HUDEP-2 (cell line): ENCODE measurements at regions not wholly inside any gene's neighbourhood (a gene's known extent, or its start where the extent isn't known, plus 50 kb on each side); places are given as distances from the start of the nearest gene placed in this dataset.
"Not testable (repeated sequence)": the region's sequence is repeated elsewhere in the genome, so short reads cannot be mapped to it uniquely, and the experiment has no call there.

Experiments
- DNase-seq, 76 experiments: peaks; one replicate each; lab custom pipeline; 2025; ENCODE audit not compliant: unreplicated experiment in 76 of 76; lab: John Stamatoyannopoulos, UW

DNA sequence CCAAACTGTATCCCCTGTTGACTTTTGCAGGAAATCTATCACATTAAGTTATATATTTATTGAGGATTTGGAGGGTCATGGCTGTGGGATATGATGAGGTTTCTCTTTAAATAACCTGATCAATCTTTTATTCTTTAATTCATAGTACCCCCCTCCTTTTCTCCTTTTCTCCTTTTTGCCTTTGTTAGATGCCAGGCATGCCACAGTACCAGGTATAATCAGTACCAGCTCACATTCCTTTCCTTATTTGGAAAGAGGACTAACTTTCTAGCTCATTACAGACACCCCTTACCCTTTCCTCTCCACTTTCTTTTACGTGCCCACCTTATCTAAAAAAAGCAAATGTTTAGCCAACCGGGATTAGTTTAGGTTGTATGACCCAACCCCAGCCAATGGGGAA, 326.4 kb upstream of the NAALADL2 start:
- no peak for DNase-seq

DNA sequence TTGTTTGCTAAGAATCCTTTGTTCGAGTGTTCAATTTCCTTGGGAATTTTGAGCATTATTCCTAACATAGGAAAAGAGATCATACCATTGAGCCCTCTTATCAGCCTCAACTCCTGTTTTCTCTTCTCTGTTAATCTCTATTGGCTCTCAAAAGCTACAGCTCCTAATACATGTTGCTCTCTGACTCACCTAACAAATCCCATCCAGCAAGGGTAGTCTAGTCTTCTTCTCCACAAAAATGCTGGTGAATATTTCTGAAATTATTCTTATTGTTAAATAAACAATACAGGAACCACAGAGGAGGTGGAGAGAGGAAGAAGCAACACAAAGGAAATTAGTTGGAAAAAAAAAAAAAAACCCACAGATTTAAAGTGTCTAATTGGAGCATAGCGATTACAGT, 325.8 kb upstream of the NAALADL2 start:
- no peak for DNase-seq

DNA sequence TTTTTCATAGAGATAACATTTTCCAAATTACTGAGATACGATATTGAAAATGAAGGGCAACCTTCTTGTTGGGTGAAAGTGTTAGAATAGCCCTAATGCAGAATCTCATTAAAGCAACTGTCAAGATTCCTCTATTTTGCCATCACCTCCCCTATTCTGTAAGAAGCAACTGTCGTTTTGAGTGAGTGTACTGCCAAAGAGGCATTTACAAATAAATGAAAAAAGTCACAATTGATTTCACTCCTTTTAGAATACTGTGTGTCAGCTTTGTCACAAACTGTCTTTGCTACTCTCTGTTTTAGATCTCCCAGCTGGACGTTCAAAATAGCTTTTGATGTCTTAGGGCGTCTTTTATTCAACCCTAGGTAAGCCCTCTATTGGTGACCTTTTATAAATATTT, 322.8 kb upstream of the NAALADL2 start:
- DNase-seq: no peak

DNA sequence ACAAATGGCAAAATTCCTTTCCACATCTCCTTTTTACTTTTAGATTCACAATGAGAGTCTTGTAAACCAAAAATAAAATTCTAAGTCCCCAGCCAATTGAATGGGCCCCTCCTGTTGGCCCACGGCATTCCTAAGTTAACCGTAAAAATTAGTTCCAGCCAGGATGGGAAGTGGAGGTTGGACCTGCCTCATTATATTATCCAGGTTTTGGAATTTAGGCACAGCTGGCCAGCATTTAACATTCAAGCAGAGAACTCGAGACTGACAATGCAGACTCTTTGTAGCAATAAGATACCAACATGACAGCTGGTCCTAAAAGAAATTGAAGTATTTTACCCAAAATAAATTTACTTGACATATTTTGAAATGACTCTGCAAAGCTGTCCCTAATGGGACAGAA, 321.0 kb upstream of the NAALADL2 start:
- DNase-seq: no peak

DNA sequence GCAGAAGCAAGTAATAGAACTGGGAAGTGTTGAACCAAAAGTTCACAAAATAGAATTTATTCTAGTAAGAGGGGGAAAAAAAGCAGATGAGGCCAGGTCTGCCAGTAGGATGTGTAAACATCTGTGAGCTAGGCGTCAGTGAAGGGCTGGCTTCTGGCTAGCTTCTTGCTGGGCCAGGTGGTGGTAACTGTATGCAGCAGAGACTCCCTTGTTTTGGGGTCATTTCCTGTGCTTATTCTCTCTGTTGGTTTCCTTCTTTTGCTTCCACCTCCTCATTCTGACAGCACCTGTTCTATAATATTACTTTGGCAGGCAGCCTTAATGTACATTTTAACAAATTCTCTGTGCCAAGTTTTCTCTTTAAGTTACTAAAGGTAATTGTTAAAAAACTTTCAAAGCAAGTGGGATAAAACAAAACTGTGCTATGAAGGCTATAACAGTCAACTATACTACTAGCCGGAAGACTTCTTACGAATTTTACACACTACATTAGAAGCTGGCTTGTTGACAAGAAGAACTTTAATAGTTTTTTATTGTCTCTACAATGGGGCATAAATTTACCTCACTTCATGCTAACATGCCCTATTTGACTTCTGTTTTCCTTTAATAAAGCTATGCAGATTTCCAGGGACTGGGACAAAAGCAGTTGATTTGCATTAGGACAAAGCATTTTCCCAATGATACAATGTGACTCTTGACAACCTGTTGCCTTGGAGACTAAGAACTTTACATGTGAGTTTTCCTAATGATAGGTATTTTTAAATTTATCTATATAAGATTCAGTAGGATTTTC, 318.8 kb upstream of the NAALADL2 start:
- DNase-seq: no peak

DNA sequence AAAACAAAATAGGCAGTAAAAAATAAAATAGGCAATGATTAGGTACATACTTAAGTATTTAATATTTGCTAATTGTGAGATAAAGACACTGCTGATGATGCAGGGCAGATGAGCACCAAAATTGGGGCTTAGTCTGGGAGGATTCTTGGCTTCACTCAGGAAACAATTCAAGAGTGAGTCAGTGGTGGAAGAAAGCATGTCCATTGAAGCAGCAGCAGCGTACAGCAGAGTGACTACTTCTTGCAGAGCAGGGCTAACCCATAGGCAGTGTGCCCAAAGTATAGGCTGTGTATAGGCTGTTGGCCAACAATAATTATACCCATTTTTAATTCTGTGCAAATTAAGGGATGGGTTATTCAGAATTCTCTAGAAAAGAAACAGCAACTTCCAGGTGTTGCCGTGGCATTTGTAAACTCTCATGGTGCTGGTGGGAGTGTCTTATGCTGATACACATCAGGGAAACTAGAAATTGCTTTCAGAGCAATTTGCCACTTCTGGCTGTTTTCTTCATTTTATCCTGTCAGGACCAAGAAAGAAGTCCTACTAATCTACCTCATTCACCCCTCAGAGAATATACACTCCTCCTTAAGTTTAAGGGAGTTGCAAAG, 317.3 kb upstream of the NAALADL2 start:
- no peak for DNase-seq

DNA sequence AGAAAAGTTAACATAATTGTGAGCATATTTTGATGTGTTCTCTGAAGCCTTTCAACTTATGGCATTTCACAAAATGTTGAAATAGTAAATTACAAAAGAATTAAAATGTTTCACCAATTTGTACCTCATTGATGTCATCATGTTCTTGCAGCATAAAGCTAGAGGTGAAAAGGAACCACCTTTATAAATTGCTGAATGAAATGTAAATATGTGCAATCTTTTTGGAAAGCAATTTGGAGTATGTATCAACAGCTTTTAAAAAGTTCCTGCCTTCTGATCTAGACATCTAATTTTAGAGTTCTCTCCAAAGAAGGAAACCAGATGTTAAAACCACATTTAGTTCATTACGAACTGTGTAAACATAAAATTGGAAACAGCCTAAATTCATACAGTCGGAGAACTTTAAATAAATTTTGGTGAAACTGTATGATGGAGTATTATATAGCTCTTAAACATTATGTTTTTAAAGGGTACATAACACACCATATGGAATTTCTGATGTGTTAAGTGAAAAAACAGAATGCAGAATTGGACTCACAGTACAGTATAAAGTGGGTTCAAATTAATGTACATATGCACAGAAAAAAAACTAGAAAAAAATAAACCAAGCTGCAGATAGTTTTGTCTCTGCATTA, 311.2 kb upstream of the NAALADL2 start:
- no peak for DNase-seq

DNA sequence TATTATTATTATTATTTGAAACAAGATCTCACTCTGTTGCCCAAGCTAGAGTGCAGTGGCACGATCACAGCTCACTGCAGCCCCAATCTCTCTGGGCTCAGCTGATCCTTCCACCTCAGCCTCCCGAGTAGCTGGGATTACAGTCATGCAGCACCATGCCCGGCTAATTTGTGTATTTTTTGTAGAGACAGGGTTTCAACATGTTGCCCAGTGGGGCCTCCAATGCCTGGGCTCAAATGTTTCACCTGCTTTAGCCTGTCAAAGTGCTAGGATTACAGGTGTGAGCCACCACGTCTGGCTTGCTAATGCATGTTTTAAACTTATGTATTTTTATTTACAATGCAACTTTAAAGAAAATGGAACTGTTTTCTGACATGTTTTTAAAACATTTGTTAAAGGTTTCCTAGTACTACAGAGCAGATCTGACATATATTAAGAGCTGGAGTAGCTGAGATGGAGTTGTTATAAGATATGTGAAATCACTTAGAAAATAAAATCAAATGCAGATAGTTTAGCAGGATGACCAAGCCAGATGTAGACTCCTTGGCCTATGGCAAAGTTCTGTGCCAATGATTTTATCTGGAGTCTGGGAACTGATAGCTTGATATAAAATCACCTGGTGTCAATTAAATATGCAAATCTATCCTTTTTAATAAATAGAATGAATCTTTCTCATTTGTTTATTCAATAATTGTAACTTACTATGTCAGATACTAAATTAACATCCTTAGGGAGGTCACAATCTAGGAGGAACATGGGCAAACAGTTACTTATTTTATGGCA, 310.1 kb upstream of the NAALADL2 start:
- DNase-seq: no peak

DNA sequence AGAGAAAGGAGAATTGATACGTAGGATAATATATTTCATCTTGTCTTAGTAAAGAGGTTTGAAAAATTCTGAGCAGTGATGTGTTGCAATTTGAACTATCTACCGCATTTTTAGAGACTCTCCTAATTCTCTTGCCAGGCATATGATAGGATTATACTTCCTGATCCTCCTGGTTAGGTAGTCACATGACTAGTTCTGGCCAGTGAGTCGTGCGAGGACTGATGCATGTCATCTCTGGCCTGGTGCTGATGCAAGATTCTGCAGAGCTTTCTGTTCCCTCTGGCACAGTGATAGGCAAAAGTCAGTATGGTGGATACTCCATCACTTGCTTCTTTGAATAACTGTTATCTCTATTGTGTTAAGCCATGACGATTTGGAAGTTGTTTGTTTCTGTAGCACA, 277.6 kb upstream of the NAALADL2 start:
- DNase-seq: no peak

DNA sequence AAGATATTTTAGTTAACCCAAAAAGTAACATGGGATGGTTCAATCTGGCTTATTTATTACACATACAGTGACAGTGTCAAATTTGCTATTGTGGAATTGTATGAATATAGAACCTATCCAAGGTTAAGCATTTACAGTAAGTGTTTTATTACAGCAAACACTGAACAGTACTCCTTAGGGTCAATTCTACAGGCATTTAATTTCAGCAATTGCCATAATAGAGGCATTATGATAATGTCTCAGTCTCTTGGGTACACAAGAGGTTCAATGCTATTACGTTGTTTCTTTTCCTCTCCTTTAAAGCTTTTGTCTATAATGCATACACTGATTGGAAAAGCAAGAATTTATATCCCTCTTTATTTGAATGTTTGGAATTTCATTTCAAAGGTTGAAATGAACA, 275.7 kb upstream of the NAALADL2 start:
- no peak for DNase-seq

DNA sequence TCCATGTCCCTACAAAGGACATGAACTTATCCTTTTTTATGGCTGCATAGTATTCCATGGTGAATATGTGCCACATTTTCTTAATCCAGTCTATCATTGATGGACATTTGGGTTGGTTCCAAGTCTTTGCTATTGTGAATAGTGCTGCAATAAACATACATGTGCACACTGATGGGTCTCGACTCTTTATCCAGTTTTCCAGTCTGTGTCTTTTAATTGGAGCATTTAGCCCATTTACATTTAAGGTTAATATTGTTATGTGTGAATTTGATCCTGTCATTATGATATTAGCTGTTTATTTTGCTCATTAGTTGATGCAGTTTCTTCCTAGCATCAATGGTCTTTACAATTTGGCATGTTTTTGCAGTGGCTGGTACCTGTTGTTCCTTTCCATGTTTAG, 272.0 kb upstream of the NAALADL2 start:
- DNase-seq: not testable (repeated sequence)

DNA sequence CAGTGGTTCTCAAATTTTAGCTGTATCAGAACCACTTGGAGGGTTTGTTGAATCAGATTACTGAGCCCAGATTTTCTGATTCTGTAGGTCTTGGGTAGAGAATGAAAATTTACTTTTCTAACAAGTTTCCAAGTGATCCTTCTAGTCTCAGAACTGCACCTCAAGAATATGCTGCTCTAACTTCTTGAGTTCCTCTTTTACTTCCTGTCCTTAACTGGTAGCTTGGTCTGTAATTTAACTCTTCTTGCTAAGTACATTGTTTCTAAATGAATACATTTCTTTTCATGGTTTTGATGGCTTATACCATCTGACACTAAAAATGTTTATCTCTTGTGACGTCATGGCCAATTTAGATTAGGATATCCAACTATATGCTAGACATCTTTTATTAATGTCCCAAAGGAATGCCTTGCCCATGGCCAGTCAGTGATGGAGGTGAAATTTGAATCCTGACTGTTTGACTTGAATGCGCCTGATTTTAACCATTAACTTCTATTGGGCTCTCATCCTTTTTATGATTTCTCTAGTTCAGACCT, 262.6 kb upstream of the NAALADL2 start:
- no peak for DNase-seq

DNA sequence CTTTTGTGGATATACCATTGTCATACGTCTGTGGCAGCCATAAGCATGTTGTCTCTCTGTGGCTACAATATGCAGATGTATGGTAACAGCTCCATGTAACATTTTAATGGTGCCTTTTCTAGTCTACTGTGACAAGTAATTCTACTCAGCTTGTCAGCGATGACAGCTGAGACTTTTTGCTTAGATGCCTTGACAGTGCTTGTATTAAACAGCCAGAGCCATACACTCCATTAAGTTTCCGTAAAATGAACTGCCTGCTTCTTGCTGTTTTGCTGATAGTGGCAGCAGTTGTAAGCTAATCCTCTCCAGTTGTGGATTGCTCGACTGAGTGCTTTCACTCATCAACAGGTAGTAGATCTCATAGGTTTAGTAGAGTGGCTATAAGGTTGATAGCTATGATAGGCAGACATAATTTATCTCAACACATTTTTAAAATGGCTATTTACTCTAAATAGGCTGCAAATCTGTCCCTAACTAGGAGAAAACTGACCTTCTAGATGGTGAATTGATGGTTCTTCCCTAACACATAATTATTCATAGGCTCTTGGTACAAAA, 260.2 kb upstream of the NAALADL2 start:
- no peak for DNase-seq

DNA sequence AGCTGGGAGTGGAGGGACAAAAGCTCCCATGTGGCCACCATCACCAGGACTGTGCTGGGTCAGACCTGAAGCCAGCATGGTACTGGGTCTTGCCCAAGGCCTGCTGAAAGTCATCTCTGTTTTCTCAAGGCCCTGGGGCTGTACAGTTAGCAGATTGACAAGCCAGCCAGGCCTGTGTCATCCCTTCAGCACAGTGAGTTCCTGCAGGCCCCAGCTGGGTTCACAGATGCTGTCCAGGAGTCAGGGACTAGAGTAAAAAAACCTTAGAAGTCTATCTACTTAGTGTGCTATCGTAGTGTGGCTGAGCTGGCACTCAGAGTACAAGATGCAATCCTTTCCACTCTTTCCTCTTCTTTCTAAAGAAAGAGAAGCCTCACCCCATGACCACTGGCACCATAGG, 246.0 kb upstream of the NAALADL2 start:
- no peak for DNase-seq

DNA sequence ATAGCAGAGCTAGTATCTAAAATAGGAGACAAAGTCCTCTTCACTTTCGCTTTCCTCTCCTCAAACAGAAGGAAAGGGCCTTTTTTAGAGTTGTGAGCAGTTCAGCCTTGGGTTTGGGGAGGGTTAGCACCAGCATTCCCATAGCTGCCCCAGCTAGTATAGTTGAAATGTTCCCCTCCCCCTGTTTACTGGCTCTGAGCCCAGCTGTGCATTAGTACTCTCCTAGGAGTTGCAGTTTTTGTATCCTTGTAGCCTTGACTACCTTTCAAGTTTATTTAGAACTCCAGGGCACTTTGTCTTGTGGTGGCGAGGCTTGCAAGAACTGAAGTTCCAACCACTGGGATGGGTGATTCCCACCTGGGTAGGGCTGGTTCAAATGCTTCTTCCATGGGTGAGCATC, 245.1 kb upstream of the NAALADL2 start:
- DNase-seq: no peak

DNA sequence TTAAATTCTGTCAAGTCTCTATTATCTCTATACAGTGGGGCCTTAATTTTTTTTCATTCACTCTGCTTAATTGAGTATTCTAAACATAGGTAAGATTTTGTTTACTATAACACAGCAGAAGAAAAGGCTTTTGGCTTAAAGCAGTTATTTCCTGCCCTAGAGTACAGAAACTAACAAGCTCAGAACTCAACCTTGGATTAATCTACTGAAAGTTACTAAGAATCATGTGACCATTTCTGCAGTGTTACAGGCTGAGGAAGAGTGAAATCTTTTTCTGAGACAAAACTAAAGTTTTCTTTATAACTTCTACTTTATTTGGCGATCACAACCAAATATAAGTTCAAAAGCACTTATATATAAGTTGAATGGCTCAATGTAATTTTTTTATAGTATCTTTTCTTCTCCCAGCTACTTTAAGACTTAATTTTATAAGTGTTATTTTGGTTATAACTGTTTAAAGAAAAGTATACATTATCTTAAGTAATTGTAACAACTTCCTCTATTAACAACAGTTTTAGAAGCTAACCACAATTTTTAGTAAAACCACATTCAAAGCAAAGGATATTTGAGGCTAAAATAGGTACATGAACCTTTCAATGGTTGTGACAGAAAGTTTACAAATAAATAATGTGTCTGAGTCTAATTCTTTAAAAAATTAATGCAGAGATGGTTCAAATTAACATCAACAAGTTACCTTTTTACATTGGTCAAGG, 240.6 kb upstream of the NAALADL2 start:
- DNase-seq: no peak

DNA sequence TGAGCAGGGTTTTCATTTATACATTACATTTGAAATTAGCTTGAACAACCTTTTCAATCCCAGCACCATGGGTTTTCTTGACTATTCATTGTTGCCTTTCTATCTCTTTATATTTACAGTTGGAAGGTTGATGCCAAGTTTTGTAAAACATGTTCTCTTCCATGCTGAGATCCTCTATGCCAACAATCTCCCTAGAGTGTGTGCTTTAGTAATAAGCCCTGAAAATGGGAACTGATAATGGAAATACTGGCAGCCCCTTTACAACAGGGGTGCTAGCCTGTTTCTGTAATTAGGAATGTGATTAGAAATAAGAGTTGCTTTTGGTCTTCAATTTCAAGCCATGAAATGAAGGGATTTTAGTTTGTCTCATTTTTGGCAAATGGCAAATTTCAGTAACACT, 239.9 kb upstream of the NAALADL2 start:
- DNase-seq: no peak

DNA sequence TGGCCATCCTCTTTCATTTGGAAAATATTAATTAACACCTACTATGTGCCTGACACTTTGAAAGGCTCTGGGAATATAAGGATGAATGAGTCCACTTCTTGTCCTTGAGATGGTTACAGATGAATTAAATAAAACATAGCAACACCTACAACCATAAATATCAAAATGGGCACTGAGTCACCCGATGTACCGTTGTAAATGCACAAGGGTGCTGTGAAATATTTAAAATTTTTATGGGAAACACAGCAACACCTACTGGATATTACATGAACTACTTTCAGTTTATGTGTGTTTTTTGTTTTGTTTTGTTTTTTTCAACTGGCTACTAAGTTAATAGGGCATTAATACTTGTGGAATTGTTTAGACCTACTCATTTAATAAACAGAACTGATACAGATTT, 239.0 kb upstream of the NAALADL2 start:
- no peak for DNase-seq

DNA sequence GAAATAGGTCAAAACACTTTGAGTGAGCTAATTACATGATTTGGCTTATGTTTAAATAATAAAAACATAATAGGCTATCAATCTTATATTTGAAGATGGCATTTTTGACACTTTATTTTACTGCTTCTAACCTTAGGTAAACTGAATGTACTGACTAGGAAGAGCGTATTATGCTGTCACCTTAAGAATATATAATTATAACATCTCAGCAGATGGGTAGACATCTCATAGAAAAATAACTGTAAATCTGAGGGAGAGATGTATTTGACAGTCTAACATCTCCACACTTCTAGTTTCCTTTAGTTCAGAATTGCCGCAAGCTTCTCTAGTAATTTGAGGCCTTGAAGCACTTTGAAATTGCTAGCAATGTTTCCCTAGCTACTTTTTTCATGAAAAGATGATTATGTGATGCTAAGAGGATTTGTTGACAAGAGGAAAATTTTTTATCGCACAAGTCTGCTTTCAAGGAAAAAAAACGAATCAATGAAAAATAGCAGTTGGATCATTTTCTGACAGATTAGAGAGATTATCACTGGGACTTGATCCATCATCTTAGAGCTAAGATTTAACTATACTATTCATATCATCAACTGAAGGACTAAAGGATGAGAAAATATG, 238.2 kb upstream of the NAALADL2 start:
- DNase-seq: no peak

DNA sequence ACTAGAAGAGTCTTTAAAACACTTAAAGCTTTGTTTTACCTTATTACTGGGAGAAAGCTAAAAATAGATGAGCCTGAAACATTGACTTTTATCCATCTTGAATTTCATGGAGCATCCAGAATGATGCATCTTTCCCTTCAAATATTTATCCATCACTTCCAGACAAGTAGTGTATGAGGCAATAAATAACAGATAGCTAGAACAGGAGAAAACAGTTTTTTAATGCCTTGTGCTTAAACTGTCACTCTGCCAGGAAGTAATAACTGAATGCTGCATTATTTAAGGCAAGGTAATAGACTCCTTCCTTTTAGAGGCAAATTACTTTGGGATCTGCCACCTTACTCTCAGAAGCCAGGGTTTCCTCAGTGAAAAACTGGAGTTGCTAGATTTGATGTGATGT, 225.8 kb upstream of the NAALADL2 start:
- DNase-seq: no peak
